Stimulated activated effector memory CD8-positive, alpha-beta T cell treated with anti-CD3 and anti-CD28 coated beads, Interleukin-12 subunit alpha, Interleukin-12 subunit beta, amount 100 ng/mL, for 72 hours (primary cell): ENCODE measurements at regions not wholly inside any gene's neighbourhood (a gene's known extent, or its start where the extent isn't known, plus 50 kb on each side); places are given as distances from the start of the nearest gene placed in this dataset.
"Not testable (repeated sequence)": the region's sequence is repeated elsewhere in the genome, so short reads cannot be mapped to it uniquely, and the experiment has no call there.

Experiments
- ATAC-seq: fragments of 150-1000 bp; cut with Tn5 transposase; 2 replicates; pipeline ENCODE4 v1.10.0; 2021
- DNase-seq, 2 donors: peaks; one replicate each; pipeline ENCODE4 v3.0.0; 2021 to 2022; ENCODE audit warnings: low spot score in 2 of 2
- H3K27ac Mint-ChIP-seq: one replicate; pipeline ENCODE4 v1.8.0; 2022; ENCODE audit warnings: mild to moderate bottlenecking, mixed read lengths
- H3K36me3 Mint-ChIP-seq: one replicate; pipeline ENCODE4 v1.8.0; 2022; ENCODE audit warnings: mild to moderate bottlenecking, mixed read lengths
- H3K4me1 Mint-ChIP-seq: one replicate; pipeline ENCODE4 v1.8.0; 2022; ENCODE audit warnings: mixed read lengths
- H3K4me3 Mint-ChIP-seq: one replicate; pipeline ENCODE4 v1.8.0; 2022; ENCODE audit warnings: mild to moderate bottlenecking, mixed read lengths
- H3K9me3 Mint-ChIP-seq: one replicate; pipeline ENCODE4 v1.8.0; 2022; ENCODE audit warnings: mixed read lengths

DNA sequence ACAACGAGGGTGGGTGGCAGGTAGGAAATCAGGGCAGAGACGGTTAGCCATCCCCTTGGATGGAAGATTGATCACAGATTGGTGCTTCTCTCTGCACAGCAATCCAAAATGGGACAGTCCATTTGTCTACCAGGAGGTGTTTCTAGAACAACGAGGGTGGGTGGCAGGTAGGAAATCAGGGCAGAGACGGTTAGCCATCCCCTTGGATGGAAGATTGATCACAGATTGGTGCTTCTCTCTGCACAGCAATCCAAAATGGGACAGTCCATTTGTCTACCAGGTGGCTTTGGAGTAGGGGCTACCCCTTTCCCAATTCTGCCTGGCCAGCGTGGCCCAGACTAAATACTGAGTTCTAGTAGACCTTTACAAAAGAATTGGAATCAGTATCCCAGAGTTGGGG is 452.3 kb downstream of the CD83 start:
- not testable (repeated sequence) for H3K4me1 Mint-ChIP-seq, H3K4me3 Mint-ChIP-seq, DNase-seq, H3K9me3 Mint-ChIP-seq, H3K27ac Mint-ChIP-seq, H3K36me3 Mint-ChIP-seq, ATAC-seq

DNA sequence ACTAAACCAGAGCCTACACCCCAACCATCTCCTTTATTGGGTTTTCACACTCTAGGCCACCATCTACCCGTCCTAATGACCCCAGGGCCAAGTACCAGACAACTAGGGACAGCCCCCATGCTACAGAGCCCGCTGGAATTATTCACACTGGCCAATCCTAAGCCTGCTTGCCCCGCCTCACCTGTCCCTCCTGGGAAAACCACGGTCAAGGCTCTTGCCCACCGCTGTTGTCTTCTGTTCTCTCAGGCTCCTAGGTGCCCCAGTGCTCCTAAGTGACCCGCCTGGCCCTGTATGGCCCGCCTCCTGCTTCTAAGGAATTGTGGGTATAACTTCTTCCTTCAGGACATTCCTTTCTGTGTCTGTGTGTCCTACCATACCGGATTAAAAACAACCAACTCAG is 453.4 kb downstream of the CD83 start:
- H3K4me1 Mint-ChIP-seq: peaks cover 7% of the 10 kb centered on the region
- no peak overlapping the region for H3K27ac Mint-ChIP-seq
- DNase-seq (no peak), ATAC-seq (no peak)
- no peaks in the 10 kb centered on the region for H3K36me3 Mint-ChIP-seq
- H3K9me3 Mint-ChIP-seq: no peaks in the 10 kb centered on the region
- no peak overlapping the region for H3K4me3 Mint-ChIP-seq

DNA sequence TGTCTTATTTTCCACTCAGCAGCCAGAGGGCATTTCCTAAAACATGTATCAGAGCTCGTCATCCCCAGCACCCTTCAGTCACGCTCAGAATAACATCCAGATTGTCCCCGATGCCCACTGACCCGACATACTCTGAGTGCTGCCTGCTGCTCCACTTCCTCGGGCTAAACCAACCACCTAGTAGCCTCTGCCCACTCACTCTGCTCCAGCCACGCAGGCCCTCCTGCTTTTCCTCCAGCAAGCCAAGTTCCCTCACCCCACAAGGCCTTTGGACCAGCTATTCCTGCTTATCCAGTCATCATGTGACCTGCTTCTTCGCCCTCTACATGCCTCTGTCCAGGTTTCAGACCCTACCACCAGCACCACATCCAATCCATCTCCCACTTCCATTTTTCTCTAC is 454.2 kb downstream of the CD83 start:
- H3K27ac Mint-ChIP-seq: peak overlapping the region; percentile 7
- ATAC-seq (no peak), DNase-seq (no peak)
- peaks cover 7% of the 10 kb centered on the region for H3K4me1 Mint-ChIP-seq
- H3K36me3 Mint-ChIP-seq: no peaks in the 10 kb centered on the region
- H3K4me3 Mint-ChIP-seq: no peak overlapping the region
- no peaks in the 10 kb centered on the region for H3K9me3 Mint-ChIP-seq

DNA sequence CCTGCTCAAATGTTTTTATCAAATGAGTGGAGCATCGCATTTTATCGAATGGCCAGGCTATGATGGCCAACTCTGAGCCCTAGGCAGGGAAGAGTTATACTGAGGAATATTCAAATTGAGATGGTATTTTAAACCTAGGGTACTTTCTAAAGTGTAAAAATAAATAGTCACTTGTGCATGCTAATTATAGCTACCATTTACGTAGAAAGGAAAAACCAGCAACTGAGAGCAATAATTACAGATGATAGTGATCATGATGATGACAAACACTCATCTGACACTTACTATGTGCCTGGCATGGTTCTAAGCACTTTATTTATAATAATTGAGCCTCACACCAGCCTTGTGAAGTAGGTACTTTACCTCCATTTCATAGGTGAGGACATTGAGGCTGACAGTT is 455.7 kb downstream of the CD83 start:
- Mint-ChIP-seq H3K36me3 (no peaks in the 10 kb centered on the region), H3K4me1 (peaks cover 7% of the 10 kb centered on the region), H3K9me3 (no peaks in the 10 kb centered on the region), H3K27ac (no peak overlapping the region), H3K4me3 (no peak overlapping the region)
- DNase-seq (no peak), ATAC-seq (no peak)

DNA sequence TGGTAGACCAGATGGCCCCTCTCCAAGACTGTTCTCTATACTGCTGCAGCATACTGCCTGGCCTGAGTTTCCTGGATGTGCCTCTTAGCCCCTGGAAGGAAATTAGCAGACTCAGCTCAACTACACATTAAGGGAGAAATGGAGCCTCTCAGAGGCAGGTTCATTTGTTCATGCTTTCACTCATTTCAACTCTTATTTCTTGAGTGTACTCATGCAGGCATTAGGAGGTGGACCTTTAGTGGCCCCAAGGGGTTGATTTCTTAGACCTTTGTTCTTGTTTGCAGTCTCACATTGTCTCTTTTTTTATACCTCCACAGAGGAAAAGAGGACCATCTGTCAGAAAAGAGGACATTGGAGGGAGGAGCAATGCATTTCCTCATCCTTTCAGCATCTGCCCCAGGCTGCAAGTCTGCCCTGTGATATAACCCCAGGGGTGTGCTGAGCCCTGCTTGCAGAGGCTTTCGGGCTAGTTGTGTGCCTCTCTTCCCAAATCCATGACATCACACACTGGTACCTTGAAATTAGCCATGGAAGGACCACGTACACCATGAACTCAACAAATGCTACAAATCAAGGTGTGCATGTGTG is 456.2 kb downstream of the CD83 start:
- H3K4me3 Mint-ChIP-seq: no peak overlapping the region
- DNase-seq: no peak
- H3K27ac Mint-ChIP-seq: no peak overlapping the region
- no peaks in the 10 kb centered on the region for H3K36me3 Mint-ChIP-seq
- ATAC-seq: no peak
- peaks cover 7% of the 10 kb centered on the region for H3K4me1 Mint-ChIP-seq
- H3K9me3 Mint-ChIP-seq: no peaks in the 10 kb centered on the region

DNA sequence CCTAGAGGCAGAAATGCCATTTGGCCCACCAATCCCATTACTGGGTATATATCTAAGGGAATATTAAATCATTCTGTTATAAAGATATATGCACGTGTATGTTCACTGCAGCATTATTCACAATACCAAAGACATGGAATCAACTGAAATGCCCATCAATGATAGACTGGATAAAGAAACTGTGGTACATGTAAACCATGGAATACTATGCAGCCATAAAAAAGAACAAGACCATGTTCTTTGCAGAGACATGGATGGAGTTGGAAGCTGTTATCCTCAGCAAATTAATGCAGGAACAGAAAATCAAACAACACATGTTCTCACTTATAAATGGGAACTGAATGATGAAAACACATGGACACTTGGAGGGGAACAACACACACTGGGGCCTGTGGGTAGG is 458.4 kb downstream of the CD83 start:
- no peak for ATAC-seq
- no peak overlapping the region for H3K4me3 Mint-ChIP-seq
- DNase-seq: no peak
- H3K4me1 Mint-ChIP-seq: peaks cover 7% of the 10 kb centered on the region
- H3K36me3 Mint-ChIP-seq: no peaks in the 10 kb centered on the region
- no peaks in the 10 kb centered on the region for H3K9me3 Mint-ChIP-seq
- H3K27ac Mint-ChIP-seq: no peak overlapping the region

DNA sequence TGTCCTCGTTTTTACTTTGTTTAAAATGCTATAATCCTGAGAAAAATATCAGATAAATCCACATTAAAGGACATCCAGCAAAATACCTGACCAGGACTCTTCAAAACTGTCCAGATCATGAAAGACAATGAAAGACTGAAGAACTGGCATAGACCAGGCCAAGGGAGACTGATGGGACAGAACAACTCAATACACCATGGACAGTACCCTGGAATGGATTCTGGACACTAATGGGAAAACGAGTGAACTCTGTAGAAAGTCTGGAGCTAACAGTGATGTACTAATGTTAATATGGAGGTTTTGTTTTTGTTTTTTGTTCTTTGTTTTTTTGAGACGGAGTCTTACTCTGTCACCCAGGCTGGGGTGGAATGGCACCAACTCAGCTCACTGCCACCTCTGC is 461.4 kb downstream of the CD83 start:
- Mint-ChIP-seq H3K9me3 (no peaks in the 10 kb centered on the region), H3K4me3 (no peak overlapping the region), H3K4me1 (no peaks in the 10 kb centered on the region), H3K36me3 (no peaks in the 10 kb centered on the region), H3K27ac (no peak overlapping the region)
- ATAC-seq: no peak
- no peak for DNase-seq

DNA sequence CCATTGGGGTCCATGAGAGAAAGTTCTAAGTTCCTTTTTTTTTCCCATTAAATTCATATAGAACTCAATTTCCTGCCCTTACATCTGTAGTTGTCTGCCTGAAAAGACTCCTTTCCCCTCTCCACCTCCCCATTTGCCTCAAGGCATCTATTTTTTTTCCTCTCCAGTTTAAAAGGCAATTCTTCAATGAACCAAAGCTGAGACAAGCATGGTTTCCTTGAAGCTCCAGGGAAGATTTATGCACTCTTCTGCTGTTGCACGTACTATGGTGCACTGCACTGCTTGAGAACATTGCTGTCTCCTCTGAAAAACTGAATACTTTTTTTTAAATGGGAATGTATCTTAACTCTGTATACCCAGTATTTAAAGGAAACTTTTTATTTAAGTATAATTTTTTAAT is 465.2 kb downstream of the CD83 start:
- DNase-seq (no peak), ATAC-seq (no peak)
- H3K36me3 Mint-ChIP-seq: no peaks in the 10 kb centered on the region
- H3K4me3 Mint-ChIP-seq: no peak overlapping the region
- H3K27ac Mint-ChIP-seq: no peak overlapping the region
- H3K4me1 Mint-ChIP-seq: no peaks in the 10 kb centered on the region
- no peaks in the 10 kb centered on the region for H3K9me3 Mint-ChIP-seq

DNA sequence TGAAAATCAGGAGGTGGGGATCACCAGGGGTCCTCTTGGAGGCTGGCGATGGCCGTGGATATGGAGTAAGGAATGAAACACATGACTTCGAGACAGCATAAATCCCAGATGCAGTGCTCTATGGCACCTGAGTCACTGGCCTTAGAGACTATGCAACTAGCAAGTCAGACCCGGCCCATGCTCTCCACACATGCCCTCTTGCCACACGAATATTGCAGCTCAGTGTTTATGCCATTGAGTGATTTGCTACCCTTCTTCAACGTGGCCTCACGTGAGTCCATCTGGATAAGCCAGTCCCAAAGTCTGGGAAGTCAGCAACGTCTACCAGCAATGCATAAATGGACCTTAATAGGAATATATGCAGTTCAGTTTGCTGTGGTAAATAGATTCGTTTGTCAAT is 466.3 kb downstream of the CD83 start:
- ATAC-seq (no peak), DNase-seq (no peak)
- Mint-ChIP-seq H3K9me3 (no peaks in the 10 kb centered on the region), H3K4me1 (no peaks in the 10 kb centered on the region), H3K27ac (no peak overlapping the region), H3K36me3 (no peaks in the 10 kb centered on the region), H3K4me3 (no peak overlapping the region)

DNA sequence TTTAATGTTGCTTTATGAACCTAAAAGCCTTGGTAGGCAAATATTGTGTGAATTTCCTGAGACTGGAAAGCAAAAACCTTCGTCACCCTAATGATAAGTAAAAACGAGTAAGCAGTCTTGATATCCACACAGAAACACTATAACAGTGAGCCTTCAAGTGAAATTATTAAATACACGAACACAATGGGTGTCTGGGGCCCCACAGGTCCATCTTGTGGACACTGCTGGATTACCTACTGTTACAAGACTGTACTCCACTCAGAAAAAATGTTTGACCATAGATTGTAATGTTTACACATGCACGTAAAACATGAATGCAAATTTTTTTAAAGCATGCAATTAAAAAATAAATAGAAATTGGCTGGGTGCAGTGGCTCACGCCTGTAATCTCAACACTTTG is 466.9 kb downstream of the CD83 start:
- H3K9me3 Mint-ChIP-seq: no peaks in the 10 kb centered on the region
- ATAC-seq (no peak), DNase-seq (no peak)
- H3K27ac Mint-ChIP-seq: no peak overlapping the region
- H3K4me1 Mint-ChIP-seq: no peaks in the 10 kb centered on the region
- H3K4me3 Mint-ChIP-seq: no peak overlapping the region
- H3K36me3 Mint-ChIP-seq: no peaks in the 10 kb centered on the region

DNA sequence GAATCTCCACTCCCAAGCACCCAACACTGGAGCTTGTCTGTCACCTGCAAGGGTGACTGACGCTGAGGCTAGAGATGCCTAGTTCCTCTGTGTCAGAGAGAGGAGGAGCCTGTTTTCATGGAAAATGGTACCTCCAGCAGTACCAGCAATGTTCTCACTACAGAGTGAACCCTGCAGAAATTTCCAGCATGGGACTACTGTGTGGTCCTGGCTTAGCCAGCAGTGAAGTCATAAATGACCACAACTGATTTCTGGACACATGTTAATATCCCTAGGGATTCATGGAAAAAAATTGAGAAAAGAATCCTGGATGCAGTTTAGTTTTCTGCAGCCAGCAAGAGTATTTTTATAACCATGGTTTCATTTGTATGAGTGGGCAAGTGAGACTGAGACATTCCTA is 468.1 kb downstream of the CD83 start:
- Mint-ChIP-seq H3K27ac (no peak overlapping the region), H3K4me3 (no peak overlapping the region), H3K4me1 (no peaks in the 10 kb centered on the region), H3K36me3 (no peaks in the 10 kb centered on the region), H3K9me3 (no peaks in the 10 kb centered on the region)
- DNase-seq (no peak), ATAC-seq (no peak)

DNA sequence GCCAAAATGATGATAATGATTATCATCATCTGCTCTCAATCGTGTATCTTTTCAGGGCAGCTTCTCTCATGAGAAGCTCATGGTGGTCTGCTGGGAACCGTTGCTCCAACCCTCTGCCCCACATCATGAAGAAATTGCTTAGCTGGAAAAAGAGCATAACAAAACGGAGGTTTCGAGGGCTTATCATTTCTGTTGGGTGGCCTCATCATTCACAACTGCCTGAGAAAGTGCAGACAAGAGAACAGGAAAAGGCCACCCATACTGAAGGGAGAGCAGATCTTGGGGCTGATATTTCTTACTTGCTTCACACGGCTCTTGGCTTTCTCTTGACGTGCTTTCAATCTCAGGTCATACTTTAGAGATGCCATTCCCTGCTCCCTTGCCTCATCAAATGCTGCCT is 471.6 kb downstream of the CD83 start:
- DNase-seq (peak in 1 of 2 donors; percentile 12), ATAC-seq (no peak)
- no peak overlapping the region for H3K4me3 Mint-ChIP-seq
- H3K36me3 Mint-ChIP-seq: no peaks in the 10 kb centered on the region
- H3K4me1 Mint-ChIP-seq: no peaks in the 10 kb centered on the region
- H3K27ac Mint-ChIP-seq: no peak overlapping the region
- no peaks in the 10 kb centered on the region for H3K9me3 Mint-ChIP-seq

DNA sequence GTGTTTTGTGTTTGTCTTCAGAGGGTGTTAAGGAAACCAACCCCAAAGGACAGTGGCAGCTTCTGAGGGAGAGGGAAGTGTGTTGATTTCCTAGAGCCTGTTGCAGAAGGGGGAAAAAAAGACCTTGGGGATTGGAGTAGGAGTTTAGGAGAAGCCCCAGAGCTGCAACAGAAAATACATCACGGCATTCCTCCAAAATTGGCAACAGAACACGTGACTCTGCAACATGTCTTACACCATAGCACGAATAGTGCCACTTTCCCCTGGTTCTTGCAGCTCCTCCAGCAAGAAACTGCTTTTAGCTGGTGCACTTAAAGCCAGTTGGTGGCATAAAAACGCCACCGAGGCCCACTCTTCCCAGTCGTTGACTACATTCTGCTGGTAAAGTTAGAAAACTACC is 473.0 kb downstream of the CD83 start:
- no peak for DNase-seq
- no peak overlapping the region for H3K27ac Mint-ChIP-seq
- no peaks in the 10 kb centered on the region for H3K36me3 Mint-ChIP-seq
- H3K9me3 Mint-ChIP-seq: no peaks in the 10 kb centered on the region
- H3K4me3 Mint-ChIP-seq: no peak overlapping the region
- H3K4me1 Mint-ChIP-seq: no peaks in the 10 kb centered on the region
- ATAC-seq: no peak

DNA sequence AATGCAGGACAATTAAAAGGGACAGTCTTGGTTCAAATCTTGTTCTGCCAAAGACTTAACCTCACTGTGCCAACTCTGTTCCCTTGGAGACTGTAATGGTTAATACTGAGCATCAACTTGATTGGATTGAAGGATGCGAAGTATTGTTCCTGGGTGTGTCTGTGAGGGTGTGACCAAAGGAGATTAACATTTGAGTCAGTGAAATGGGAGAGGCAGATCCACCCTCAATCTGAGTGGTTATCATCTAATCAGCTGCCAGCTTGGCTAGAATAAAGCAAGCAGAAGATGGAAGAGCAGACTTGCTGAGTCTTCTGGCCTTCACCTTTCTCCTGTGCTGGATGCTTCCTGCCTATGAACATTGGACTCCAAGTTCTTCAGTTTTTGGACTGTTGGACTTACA is 474.4 kb downstream of the CD83 start:
- Mint-ChIP-seq H3K4me1 (peaks cover 5% of the 10 kb centered on the region), H3K36me3 (no peaks in the 10 kb centered on the region)

DNA sequence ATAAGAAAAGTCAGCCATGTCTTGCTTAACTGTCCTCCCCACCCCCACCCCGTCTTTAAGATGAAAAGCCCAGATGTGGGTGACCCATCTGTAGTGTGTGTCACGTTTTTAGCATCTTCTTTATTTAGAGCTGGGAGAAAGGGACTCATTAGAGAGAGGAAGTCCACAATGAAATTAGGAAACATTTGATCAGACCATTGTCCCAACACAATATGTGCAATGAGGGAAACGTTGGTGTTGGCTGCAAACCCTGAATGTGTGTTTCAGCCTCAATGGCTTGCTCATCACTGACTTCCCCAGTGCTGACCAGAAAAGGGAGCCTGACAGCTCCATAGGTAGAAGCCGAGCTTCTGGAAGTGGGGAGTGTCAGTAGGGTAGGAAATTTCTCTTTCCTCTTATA is 475.7 kb downstream of the CD83 start:
- ATAC-seq: no peak
- Mint-ChIP-seq H3K36me3 (no peaks in the 10 kb centered on the region), H3K9me3 (no peaks in the 10 kb centered on the region), H3K4me1 (peaks cover 5% of the 10 kb centered on the region), H3K4me3 (no peak overlapping the region), H3K27ac (no peak overlapping the region)
- DNase-seq: no peak

More for the DNA sequence above, 474.4 kb downstream of the CD83 start:
- ATAC-seq (no peak), DNase-seq (no peak)
- no peak overlapping the region for H3K27ac Mint-ChIP-seq
- no peaks in the 10 kb centered on the region for H3K9me3 Mint-ChIP-seq
- H3K4me3 Mint-ChIP-seq: no peak overlapping the region

DNA sequence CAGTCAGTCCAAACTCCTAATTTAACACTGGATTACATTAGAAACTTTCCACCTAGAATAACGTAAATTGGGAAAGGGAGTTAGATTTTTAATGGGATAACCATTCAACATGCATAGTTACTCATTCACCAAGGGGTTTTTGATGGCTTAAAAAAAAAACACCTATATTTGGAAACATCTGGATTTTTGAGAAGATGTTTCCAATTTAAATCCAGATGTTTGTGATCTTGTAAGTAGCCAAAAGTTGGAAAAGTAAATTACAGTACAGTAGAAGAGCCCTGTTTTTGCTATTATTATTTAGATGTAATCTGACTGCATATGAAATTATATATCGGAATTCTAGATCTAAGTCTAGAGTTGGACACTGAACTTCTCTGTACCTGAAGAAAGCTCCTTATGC is 478.2 kb downstream of the CD83 start:
- no peak for DNase-seq
- no peak overlapping the region for H3K4me3 Mint-ChIP-seq
- no peak overlapping the region for H3K27ac Mint-ChIP-seq
- H3K4me1 Mint-ChIP-seq: peaks cover 5% of the 10 kb centered on the region
- no peak for ATAC-seq
- H3K36me3 Mint-ChIP-seq: no peaks in the 10 kb centered on the region
- H3K9me3 Mint-ChIP-seq: peaks cover 2% of the 10 kb centered on the region

DNA sequence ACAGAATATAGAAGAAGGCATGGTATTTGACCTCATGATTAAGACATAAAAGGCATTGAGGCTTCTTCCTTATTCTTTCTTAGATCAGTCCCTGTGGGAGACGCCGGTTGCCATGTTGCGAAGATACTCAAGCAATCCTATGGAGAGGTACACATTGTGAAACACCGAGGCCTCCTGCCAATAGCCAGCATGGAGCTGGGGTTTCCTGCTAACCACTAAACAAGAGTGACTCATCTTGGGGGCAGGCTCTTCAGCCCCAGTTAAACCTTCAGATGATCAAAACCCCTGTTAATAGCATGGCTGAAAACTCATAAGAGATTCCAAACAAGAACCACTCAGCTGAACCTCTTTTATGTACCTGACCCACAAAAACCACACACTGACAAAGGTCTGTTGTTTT is 478.8 kb downstream of the CD83 start:
- Mint-ChIP-seq H3K27ac (no peak overlapping the region), H3K9me3 (peaks cover 2% of the 10 kb centered on the region), H3K36me3 (no peaks in the 10 kb centered on the region), H3K4me3 (no peak overlapping the region), H3K4me1 (peaks cover 5% of the 10 kb centered on the region)
- DNase-seq: no peak
- ATAC-seq: peak; percentile 69
